CD14-positive monocyte (primary cell): ENCODE measurements at regions not wholly inside any gene's neighbourhood (a gene's known extent, or its start where the extent isn't known, plus 50 kb on each side); places are given as distances from the start of the nearest gene placed in this dataset.

ENCODE experiments used
- DNase-seq, 3 donors: peaks; one replicate each; pipeline ENCODE4 v3.0.0-alpha.2; 2011 to 2022
- H2AFZ ChIP-seq: 2 replicates; pipeline ENCODE4 v1.6.0; 2012; ENCODE audit warnings: mild to moderate bottlenecking, low read depth, low read length, inconsistent platforms; ENCODE audit not compliant: insufficient read depth, poor library complexity, severe bottlenecking
- H3K27ac ChIP-seq, 2 donors: 1 replicate in 1 of 2; 2 replicates in 1 of 2; pipeline ENCODE4 v1.5.1; 2012 to 2013; ENCODE audit warnings: low read length in 2 of 2, control low read depth in 1 of 2, inconsistent platforms in 1 of 2, low read depth in 1 of 2, mild to moderate bottlenecking in 1 of 2
- H3K27me3 ChIP-seq, 2 donors: one replicate each; pipeline versions ENCODE4 v1.6.0 to v1.6.1; 2011 to 2013; ENCODE audit warnings: low read length in 2 of 2; ENCODE audit not compliant: control insufficient read depth in 2 of 2, insufficient read depth in 2 of 2
- H3K36me3 ChIP-seq, 2 donors: replicated peaks in 1 of 2; 1 replicate in 1 of 2; 2 replicates in 1 of 2; pipeline versions ENCODE4 v1.5.1 to v1.6.1; 2012 to 2013; ENCODE audit warnings: low read length in 2 of 2, control low read depth in 1 of 2, inconsistent platforms in 1 of 2, mild to moderate bottlenecking in 1 of 2; ENCODE audit not compliant: insufficient read depth in 2 of 2, control insufficient read depth in 1 of 2
- H3K4me1 ChIP-seq, 2 donors: 1 replicate in 1 of 2; 2 replicates in 1 of 2; pipeline versions ENCODE4 v1.5.1 to v1.6.1; 2012 to 2013; ENCODE audit warnings: low read length in 2 of 2, control low read depth in 1 of 2, inconsistent platforms in 1 of 2, mild to moderate bottlenecking in 1 of 2, moderate library complexity in 1 of 2; ENCODE audit not compliant: insufficient read depth in 2 of 2, control insufficient read depth in 1 of 2
- H3K4me2 ChIP-seq: replicated peaks from 2 replicates; pipeline ENCODE3; 2012; ENCODE audit warnings: low read length, moderate library complexity, mild to moderate bottlenecking; ENCODE audit not compliant: poor library complexity, severe bottlenecking; ENCODE audit errors: extremely low read depth
- H3K4me3 ChIP-seq, 3 experiments: fragments of 200-600 bp in 1 of 3; sonication (generic) in 1 of 3; replicated peaks in 1 of 3; 1 replicate in 2 of 3; 2 replicates in 1 of 3; pipeline ENCODE4 v1.5.1; 2011 to 2013; ENCODE audit warnings: low read length in 3 of 3, mild to moderate bottlenecking in 3 of 3, control low read depth in 2 of 3, low read depth in 2 of 3, inconsistent platforms in 1 of 3, moderate library complexity in 1 of 3
- H3K79me2 ChIP-seq: 2 replicates; pipeline ENCODE4 v1.6.0; 2012; ENCODE audit warnings: mild to moderate bottlenecking, control low read depth, inconsistent platforms, low read length, moderate library complexity; ENCODE audit not compliant: insufficient read depth
- H3K9ac ChIP-seq: 2 replicates; pipeline ENCODE4 v1.6.0; 2017; ENCODE audit warnings: low read length, mild to moderate bottlenecking; ENCODE audit not compliant: insufficient read depth, poor library complexity, severe bottlenecking
- H3K9me3 ChIP-seq, 2 donors: replicated peaks in 1 of 2; 1 replicate in 1 of 2; 2 replicates in 1 of 2; pipeline versions ENCODE4 v1.5.1 to v1.6.1; 2012 to 2013; ENCODE audit warnings: low read length in 2 of 2, control low read depth in 1 of 2; ENCODE audit not compliant: control insufficient read depth in 1 of 2, insufficient read depth in 1 of 2
- H4K20me1 ChIP-seq: 2 replicates; pipeline ENCODE4 v1.6.0; 2012; ENCODE audit warnings: mild to moderate bottlenecking, low read length, control low read depth, moderate library complexity; ENCODE audit not compliant: insufficient read depth
- H3K27ac Mint-ChIP-seq, 7 donors: one replicate each; pipeline ENCODE4 v1.8.0; 2020; ENCODE audit warnings: mild to moderate bottlenecking in 7 of 7, mixed read lengths in 7 of 7, moderate library complexity in 6 of 7, inconsistent platforms in 2 of 7
- H3K27me3 Mint-ChIP-seq, 3 donors: one replicate each; pipeline ENCODE4 v1.8.0; 2021 to 2022; ENCODE audit warnings: low read depth in 3 of 3, mild to moderate bottlenecking in 3 of 3, mixed read lengths in 3 of 3, moderate library complexity in 3 of 3, inconsistent platforms in 1 of 3
- H3K36me3 Mint-ChIP-seq, 2 donors: one replicate each; pipeline ENCODE4 v1.8.0; 2020; ENCODE audit warnings: mixed read lengths in 2 of 2, inconsistent platforms in 1 of 2, mild to moderate bottlenecking in 1 of 2
- H3K4me1 Mint-ChIP-seq: one replicate; pipeline ENCODE4 v1.8.0; 2020; ENCODE audit warnings: mild to moderate bottlenecking, mixed read lengths
- H3K4me3 Mint-ChIP-seq, 2 donors: one replicate each; pipeline ENCODE4 v1.8.0; 2020; ENCODE audit warnings: mild to moderate bottlenecking in 2 of 2, mixed read lengths in 2 of 2, moderate library complexity in 1 of 2
- H3K9me3 Mint-ChIP-seq, 7 donors: one replicate each; pipeline ENCODE4 v1.8.0; 2020 to 2022; ENCODE audit warnings: mixed read lengths in 7 of 7, mild to moderate bottlenecking in 6 of 7, moderate library complexity in 6 of 7, inconsistent platforms in 2 of 7
- WGBS: methylation state at CpG from one replicate; pipeline ENCODE4 v1.1.5; 2013; ENCODE audit warnings: missing lambda C conversion rate; ENCODE audit not compliant: insufficient coverage; 5-methylcytosine and 5-hydroxymethylcytosine counted together
- intact Hi-C, 2 donors: fragments of 100-400 bp; cut with micrococcal nuclease; formaldehyde crosslinking; loops; one replicate each; pipeline versions ENCODE4 v1.15.0 to v1.15.1; 2023
- TF ChIP-seq, protein P1 (sequence below): fragments of 200-600 bp; IDR thresholded peaks from one replicate; pipeline ENCODE4 v1.8.0; 2022; ENCODE audit warnings: antibody characterized with exemption, mild to moderate bottlenecking

DNA sequence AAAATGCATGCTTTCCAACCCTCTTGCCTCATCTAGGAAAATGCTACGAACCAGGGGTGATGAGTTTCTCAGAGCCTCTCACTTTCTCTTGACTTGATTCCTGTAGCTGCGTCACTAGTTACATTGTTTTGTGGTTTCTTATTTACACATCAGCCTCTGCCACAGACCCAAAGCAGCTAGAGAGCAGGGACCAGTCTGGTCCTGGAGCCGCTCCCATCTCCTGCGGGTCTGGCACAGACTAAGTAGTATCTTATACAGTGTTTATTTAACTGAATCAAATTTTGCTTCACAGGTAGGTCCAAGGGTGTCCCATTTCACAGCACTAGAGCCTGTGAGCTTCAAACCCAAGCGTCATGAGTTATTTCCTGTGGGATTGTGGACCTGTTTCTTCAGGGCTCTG lies 310.5 kb downstream of the MYCN start:
- Histone ChIP-seq H3K9ac (no peak overlapping the region), H3K4me3 (no peak overlapping the region), H3K4me1 (no peaks in the 10 kb centered on the region), H3K27me3 (no peaks in the 10 kb centered on the region), H3K27ac (no peak overlapping the region), H3K79me2 (no peaks in the 10 kb centered on the region), H3K4me2 (no peak overlapping the region), H4K20me1 (no peaks in the 10 kb centered on the region), H3K9me3 (no peaks in the 10 kb centered on the region), H3K36me3 (no peaks in the 10 kb centered on the region), H2AFZ (no peak overlapping the region)
- intact Hi-C loops = no loop called here
- WGBS = no CpG with 5 or more reads among the region's 5 CpGs
- H3K9me3 Mint-ChIP-seq = peaks cover 0 to 4% (median 0%) of the 10 kb centered on the region in 7 donors
- H3K27me3 Mint-ChIP-seq = peaks cover 1 to 3% (median 2%) of the 10 kb centered on the region in 3 donors
- no peak overlapping the region for H3K27ac Mint-ChIP-seq
- no peak overlapping the region for H3K4me3 Mint-ChIP-seq
- H3K36me3 Mint-ChIP-seq = no peaks in the 10 kb centered on the region
- TF ChIP-seq, protein P1, sequence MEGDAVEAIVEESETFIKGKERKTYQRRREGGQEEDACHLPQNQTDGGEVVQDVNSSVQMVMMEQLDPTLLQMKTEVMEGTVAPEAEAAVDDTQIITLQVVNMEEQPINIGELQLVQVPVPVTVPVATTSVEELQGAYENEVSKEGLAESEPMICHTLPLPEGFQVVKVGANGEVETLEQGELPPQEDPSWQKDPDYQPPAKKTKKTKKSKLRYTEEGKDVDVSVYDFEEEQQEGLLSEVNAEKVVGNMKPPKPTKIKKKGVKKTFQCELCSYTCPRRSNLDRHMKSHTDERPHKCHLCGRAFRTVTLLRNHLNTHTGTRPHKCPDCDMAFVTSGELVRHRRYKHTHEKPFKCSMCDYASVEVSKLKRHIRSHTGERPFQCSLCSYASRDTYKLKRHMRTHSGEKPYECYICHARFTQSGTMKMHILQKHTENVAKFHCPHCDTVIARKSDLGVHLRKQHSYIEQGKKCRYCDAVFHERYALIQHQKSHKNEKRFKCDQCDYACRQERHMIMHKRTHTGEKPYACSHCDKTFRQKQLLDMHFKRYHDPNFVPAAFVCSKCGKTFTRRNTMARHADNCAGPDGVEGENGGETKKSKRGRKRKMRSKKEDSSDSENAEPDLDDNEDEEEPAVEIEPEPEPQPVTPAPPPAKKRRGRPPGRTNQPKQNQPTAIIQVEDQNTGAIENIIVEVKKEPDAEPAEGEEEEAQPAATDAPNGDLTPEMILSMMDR = no peak
- H3K4me1 Mint-ChIP-seq = no peaks in the 10 kb centered on the region
- DNase-seq = no peak

DNA sequence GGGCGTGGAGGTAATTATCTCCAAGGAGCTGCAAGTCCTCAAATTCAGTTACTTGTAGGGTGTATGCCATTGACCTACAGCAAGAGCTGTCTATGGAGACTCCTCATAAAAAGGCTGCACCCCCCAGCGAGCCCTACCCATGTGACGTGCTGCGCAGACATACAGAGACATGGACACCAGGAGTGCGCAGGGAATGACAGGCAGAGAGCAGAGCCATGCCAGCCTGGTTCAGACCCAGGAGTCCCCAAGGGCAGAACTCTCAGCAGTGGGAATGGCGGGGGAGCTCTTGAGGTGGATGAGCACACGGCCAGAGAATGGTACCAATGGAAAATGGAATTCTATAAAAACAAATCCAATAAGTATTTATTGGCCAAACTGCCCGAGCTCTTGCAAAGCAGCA lies 310.1 kb downstream of the MYCN start:
- DNase-seq = no peak
- H3K27ac ChIP-seq = no peak overlapping the region
- H3K9ac ChIP-seq = no peak overlapping the region
- H3K27me3 Mint-ChIP-seq = peaks cover 2 to 3% (median 3%) of the 10 kb centered on the region in 3 donors
- H3K27ac Mint-ChIP-seq = no peak overlapping the region
- no peak overlapping the region for H2AFZ ChIP-seq
- H3K4me3 ChIP-seq = no peak overlapping the region
- no peaks in the 10 kb centered on the region for H3K4me1 Mint-ChIP-seq
- H4K20me1 ChIP-seq = no peaks in the 10 kb centered on the region
- TF ChIP-seq, protein P1 = no peak
- H3K4me2 ChIP-seq = no peak overlapping the region
- peaks cover 0 to 4% (median 0%) of the 10 kb centered on the region in 7 donors for H3K9me3 Mint-ChIP-seq
- 94% methylated on average over 4 of the region's 8 CpGs for WGBS
- no peaks in the 10 kb centered on the region for H3K4me1 ChIP-seq
- no peaks in the 10 kb centered on the region for H3K79me2 ChIP-seq
- no peaks in the 10 kb centered on the region for H3K36me3 Mint-ChIP-seq
- H3K9me3 ChIP-seq = no peaks in the 10 kb centered on the region
- no peaks in the 10 kb centered on the region for H3K27me3 ChIP-seq
- H3K36me3 ChIP-seq = no peaks in the 10 kb centered on the region
- H3K4me3 Mint-ChIP-seq = no peak overlapping the region
- intact Hi-C loops = no loop called here
